PC-9 (cell line): ENCODE measurements at regions not wholly inside any gene's neighbourhood (a gene's known extent, or its start where the extent isn't known, plus 50 kb on each side); places are given as distances from the start of the nearest gene placed in this dataset.

Source experiments
- EZH2 ChIP-seq: fragments of 200-600 bp; sonication (generic); IDR thresholded peaks from 2 replicates; pipeline ENCODE4 v1.8.0; 2017; ENCODE audit warnings: antibody characterized with exemption, low read depth
- TF ChIP-seq, protein P1 (sequence below): fragments of 200-600 bp; sonication (generic); conservative IDR thresholded peaks from 2 replicates; pipeline ENCODE4 v1.6.1; 2017; ENCODE audit warnings: mixed run types, antibody characterized with exemption, mild to moderate bottlenecking, moderate library complexity

DNA sequence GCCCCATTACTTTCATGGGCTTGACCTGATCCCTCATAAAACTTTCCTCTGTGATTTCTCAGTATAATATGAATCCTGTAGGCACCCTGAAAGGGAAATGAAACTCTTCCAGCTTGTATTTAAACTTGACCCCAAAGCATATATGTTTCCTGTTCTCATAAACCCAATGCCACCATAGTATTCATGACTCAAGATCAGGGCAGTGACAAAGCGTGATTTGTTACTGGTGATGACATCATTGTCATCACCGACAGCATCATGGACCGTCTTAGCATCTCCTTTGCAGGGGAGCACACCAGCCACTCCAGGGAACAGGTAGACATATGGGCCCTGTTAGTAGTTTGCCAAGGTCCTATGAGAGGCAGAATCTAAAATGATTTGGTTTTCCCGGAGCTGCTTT is 741.2 kb downstream of the NR2F2 start:
- TF ChIP-seq EZH2, result no peak
- TF ChIP-seq, protein P1, sequence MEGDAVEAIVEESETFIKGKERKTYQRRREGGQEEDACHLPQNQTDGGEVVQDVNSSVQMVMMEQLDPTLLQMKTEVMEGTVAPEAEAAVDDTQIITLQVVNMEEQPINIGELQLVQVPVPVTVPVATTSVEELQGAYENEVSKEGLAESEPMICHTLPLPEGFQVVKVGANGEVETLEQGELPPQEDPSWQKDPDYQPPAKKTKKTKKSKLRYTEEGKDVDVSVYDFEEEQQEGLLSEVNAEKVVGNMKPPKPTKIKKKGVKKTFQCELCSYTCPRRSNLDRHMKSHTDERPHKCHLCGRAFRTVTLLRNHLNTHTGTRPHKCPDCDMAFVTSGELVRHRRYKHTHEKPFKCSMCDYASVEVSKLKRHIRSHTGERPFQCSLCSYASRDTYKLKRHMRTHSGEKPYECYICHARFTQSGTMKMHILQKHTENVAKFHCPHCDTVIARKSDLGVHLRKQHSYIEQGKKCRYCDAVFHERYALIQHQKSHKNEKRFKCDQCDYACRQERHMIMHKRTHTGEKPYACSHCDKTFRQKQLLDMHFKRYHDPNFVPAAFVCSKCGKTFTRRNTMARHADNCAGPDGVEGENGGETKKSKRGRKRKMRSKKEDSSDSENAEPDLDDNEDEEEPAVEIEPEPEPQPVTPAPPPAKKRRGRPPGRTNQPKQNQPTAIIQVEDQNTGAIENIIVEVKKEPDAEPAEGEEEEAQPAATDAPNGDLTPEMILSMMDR, result no peak
